ENCODE measurements at regions not wholly inside any gene's neighbourhood (a gene's known extent, or its start where the extent isn't known, plus 50 kb on each side); places are given as distances from the start of the nearest gene placed in this dataset.

GRCh38 chr11:112795142-112795815 lies 165.9 kb upstream of the NCAM1 start:
- peak; percentile 11 for DNase-seq

DNA sequence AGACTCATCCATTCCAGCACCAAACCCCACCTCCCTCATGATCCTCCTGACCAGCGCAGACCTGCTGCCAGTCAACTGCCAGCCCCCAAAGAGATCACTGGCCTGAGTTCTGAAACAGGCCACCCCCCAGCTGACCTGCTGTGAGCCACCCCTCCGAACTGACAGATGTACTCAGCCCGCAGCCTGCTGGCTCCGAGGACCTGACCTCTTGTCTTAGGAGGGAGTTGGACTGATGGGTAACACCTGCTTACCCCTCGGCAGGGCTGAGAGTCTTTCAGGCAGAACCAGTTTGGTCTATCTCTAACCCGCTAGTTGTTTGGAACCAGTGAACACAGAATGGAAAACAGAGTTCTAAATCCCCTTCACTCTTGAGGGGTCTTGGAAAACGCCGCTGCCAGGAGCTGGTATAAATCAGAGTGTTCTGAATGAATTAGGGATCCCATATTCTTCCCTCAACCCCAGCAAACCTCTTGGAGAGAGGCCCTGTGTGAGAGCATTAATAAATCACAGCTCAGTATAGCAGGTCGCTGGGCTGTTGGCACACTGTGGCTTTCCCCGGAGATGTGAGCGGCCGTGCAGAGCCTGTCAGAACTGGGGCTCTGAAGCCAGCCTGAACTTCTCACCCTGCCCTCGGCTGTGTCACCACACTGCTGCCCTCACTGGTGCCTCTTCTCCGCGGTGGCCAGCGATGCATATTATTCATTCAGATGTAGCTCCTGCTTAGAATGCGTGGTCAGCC lies 165.1 kb upstream of the NCAM1 start:
- DNase-seq, result no peak

- no peak for DNase-seq
These were observed 164.1 kb upstream of the NCAM1 start for GRCh38 chr11:112797092-112797491.

- DNase-seq, result peak; percentile 12
These were observed 163.4 kb upstream of the NCAM1 start for GRCh38 chr11:112797648-112798293.

DNA sequence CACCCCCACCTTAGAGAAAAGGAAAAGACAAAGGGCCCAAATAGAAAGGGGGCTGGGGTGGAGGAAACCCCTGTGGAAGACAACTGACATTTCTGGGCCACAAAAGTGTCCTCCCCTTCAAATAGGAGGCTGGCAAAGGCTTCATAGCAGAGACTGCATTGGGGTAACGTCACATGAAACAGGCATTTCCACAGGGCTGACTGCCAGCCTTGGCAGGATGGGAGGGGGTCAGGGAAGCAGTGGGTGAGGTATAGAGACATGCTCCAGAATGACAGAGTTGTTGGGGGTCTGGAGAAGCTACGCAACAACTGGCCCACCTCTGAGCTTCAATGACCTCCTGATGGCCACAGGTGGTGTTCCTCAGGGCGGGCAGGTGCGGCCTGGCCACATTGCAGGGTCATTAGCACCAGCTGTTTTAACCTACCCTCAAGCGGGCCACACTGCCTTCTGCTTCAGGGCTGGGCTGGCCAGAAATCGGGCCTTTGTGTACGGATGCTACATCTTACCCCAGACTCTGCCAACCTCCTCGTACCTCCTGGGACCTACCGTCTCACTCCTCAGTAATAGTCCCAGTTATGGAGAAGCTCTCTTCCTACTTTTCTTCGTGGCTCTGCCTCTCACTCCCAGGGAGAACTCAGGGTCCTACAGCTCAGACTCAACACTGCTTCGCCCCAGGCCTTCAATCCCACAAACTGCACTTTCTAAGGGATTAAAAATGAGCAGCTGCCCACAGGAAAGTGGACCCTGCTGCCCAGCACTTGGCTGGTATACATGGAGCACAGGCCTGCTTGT lies 160.0 kb upstream of the NCAM1 start:
- no peak for DNase-seq

GRCh38 chr11:112801817-112802088 lies 159.5 kb upstream of the NCAM1 start:
- DNase-seq, result no peak

GRCh38 chr11:112805658-112806057 lies 155.6 kb upstream of the NCAM1 start:
- DNase-seq, result no peak

GRCh38 chr11:112806256-112806655 lies 155.0 kb upstream of the NCAM1 start:
- DNase-seq, result no peak

GRCh38 chr11:112806876-112807275 lies 154.3 kb upstream of the NCAM1 start:
- no peak for DNase-seq

- no peak for DNase-seq
These were observed 151.8 kb upstream of the NCAM1 start for GRCh38 chr11:112809429-112809828.

DNA sequence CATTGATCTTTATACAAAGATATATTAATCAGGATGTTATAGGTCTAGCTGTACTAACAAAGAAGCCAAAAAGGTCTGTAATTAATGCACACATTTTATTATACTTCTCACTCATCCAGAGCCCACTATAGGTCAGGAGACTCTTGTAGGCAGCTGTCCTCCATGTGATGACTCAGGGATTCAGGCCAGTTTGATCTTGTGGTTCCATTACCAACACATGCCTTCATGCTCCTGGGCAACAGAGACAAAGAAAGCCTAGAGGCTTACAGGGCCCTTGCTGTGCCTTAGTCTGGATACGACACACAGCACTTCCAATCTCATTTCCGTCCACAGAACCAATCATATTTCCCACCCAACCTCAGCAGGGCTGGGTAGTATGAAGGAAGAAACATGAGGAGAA lies 150.3 kb upstream of the NCAM1 start:
- DNase-seq, result no peak

DNA sequence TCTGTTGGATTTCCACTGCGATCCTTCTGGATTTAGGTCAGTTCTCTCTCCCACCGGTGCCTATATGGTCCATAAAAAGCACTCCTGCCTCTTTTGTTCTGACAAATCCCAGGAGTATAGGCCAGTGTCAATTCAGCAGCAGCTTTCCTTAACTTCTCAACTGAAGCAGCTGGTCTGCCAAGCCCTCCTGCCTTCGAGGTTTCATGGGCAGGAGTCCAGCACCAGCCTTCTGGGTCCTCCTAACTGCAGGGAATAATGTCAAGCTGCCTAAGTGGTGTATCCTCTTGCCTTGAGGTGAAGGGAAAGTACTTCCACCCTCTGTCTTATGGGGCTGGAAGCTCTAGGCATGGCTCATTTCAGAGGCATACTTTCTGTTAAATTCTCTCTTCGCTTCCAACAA lies 149.4 kb upstream of the NCAM1 start:
- no peak for DNase-seq

GRCh38 chr11:112812729-112813128 lies 148.5 kb upstream of the NCAM1 start:
- no peak for DNase-seq

- no peak for DNase-seq
These were observed 147.1 kb upstream of the NCAM1 start for GRCh38 chr11:112814168-112814567.

DNA sequence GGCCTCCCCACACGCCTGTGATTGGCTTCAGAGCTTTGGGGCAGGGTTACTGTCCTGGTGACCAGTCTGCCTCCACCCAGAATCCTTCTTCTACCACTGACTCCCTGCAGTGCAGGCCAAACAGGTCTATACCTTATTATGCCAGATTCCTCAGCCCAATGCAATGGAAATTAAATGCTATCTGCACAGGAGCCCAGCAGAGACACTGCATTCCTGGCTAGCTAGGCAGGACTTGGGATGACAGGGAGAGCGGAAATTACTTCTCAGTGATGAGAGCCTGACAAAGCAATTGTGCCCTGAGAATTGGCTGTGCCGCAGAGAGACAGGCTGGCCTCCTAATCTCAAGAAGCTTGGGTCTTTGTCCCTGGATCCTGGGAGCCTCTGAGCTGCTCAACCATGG lies 143.8 kb upstream of the NCAM1 start:
- no peak for DNase-seq

- no peak for DNase-seq
These were observed 138.5 kb upstream of the NCAM1 start for GRCh38 chr11:112822478-112823274.

- no peak for DNase-seq
These were observed 135.2 kb upstream of the NCAM1 start for GRCh38 chr11:112826026-112826425.

- no peak for DNase-seq
These were observed 134.4 kb upstream of the NCAM1 start for GRCh38 chr11:112826788-112827187.

- no peak for DNase-seq
These were observed 132.8 kb upstream of the NCAM1 start for GRCh38 chr11:112828421-112828820.

- no peak for DNase-seq
These were observed 131.1 kb upstream of the NCAM1 start for GRCh38 chr11:112829971-112830654.

- no peak for DNase-seq
These were observed 130.2 kb upstream of the NCAM1 start for GRCh38 chr11:112831041-112831440.
